ENCODE measurements at regions not wholly inside any gene's neighbourhood (a gene's known extent, or its start where the extent isn't known, plus 50 kb on each side); places are given as distances from the start of the nearest gene placed in this dataset.

GRCh38 chr3:105222568-105223093, 144.1 kb upstream of the ALCAM start:
- no peak for TF ChIP-seq CTCF (IDR thresholded peaks at IDR 0.05)
- TF ChIP-seq ZFX (IDR thresholded peaks at IDR 0.05; ENCODE audit: borderline replicate concordance): no peak

Measured in 22Rv1 (cell line).